A549 (cell line): ENCODE measurements at regions not wholly inside any gene's neighbourhood (a gene's known extent, or its start where the extent isn't known, plus 50 kb on each side); places are given as distances from the start of the nearest gene placed in this dataset.

Experiments
- ATAC-seq, 2 experiments: fragments of 200-7000 bp in 1 of 2; fragments of >200 bp in 1 of 2; cut with Nextera tagmentation in 1 of 2; cut with Tn5 transposase in 1 of 2; 3 replicates each; pipeline versions ENCODE4 v1.8.0 to v1.9.1; 2018 to 2020; ENCODE audit warnings: mild to moderate bottlenecking in 1 of 2, moderate library complexity in 1 of 2
- CTCF ChIA-PET: fragments of 300-600 bp; sonication (Branson Sonifier 250); formaldehyde crosslinking; extraction: SDS; loops from one replicate; lab custom pipeline; 2021; ENCODE audit warnings: antibody characterized with exemption, inconsistent platforms; lab: Yijun Ruan, JAX
- POLR2A ChIA-PET: fragments of 350-600 bp; formaldehyde crosslinking; extraction: SDS; loops from one replicate; lab custom pipeline; 2021; ENCODE audit warnings: antibody characterized with exemption, inconsistent platforms; lab: Yijun Ruan, JAX
- DNase-seq, 2 experiments: peaks; one replicate each; pipeline versions ENCODE4 v3.0.0 to v3.0.0-alpha.2; 2011 to 2016; ENCODE audit warnings: low read depth in 1 of 2, low spot score in 1 of 2
- FAIRE-seq: peaks from 2 replicates; lab custom pipeline; 2011; peaks lifted over from hg19 to GRCh38; lab: Jason Lieb, UNC
- H3K27ac ChIP-seq, 2 experiments: fragments of >200 bp; sonication (Bioruptor Twin); formaldehyde crosslinking; 3 replicates each; pipeline ENCODE4 v1.5.1; 2016 to 2017
- H3K4me1 ChIP-seq: fragments of >200 bp; sonication (Bioruptor Twin); formaldehyde crosslinking; 3 replicates; pipeline ENCODE4 v1.6.1; 2016
- H3K4me2 ChIP-seq: fragments of >200 bp; sonication (Bioruptor Twin); formaldehyde crosslinking; 3 replicates; pipeline ENCODE4 v1.6.1; 2016
- H3K4me3 ChIP-seq: fragments of >200 bp; sonication (Bioruptor Twin); formaldehyde crosslinking; 3 replicates; pipeline ENCODE4 v1.5.1; 2016
- H3K9me3 ChIP-seq: fragments of >200 bp; sonication (Bioruptor Twin); formaldehyde crosslinking; 3 replicates; pipeline ENCODE4 v1.6.1; 2016
- CBX8 ChIP-seq: fragments of 200-600 bp; sonication (generic); IDR thresholded peaks from 2 replicates; pipeline ENCODE4 v1.6.1; 2016
- CEBPB ChIP-seq, 2 experiments: fragments of >200 bp in 1 of 2; sonication (Bioruptor Twin) in 1 of 2; formaldehyde crosslinking in 1 of 2; IDR thresholded peaks; 2 replicates each; pipeline ENCODE4 v1.6.1; 2012 to 2016
- FOSB ChIP-seq: fragments of 250-450 bp; sonication (Bioruptor Pico); IDR thresholded peaks from 2 replicates; pipeline ENCODE4 v1.5.0; 2020; ENCODE audit warnings: mild to moderate bottlenecking, moderate library complexity
- FOSL2 ChIP-seq, 2 experiments: fragments of 450-650 bp in 1 of 2; fragments of >200 bp in 1 of 2; sonication (Bioruptor Twin) in 1 of 2; formaldehyde crosslinking; IDR thresholded peaks; 2 replicates each; pipeline versions ENCODE4 v1.5.0 to v1.6.1; 2016 to 2020; ENCODE audit warnings: mild to moderate bottlenecking in 1 of 2, moderate library complexity in 1 of 2
- FOXS1 ChIP-seq: fragments of 250-450 bp; sonication (Bioruptor Pico); IDR thresholded peaks from 2 replicates; pipeline ENCODE4 v1.5.0; 2020; ENCODE audit warnings: mild to moderate bottlenecking, moderate library complexity
- GATA3 ChIP-seq: IDR thresholded peaks from 2 replicates; pipeline ENCODE4 v1.6.1; 2012; ENCODE audit warnings: borderline replicate concordance
- HOXA7 ChIP-seq: fragments of 250-450 bp; sonication (Bioruptor Pico); IDR thresholded peaks from 2 replicates; pipeline ENCODE4 v1.5.0; 2020; ENCODE audit warnings: mild to moderate bottlenecking, moderate library complexity
- HOXB5 ChIP-seq: fragments of 250-450 bp; sonication (Bioruptor Pico); IDR thresholded peaks from 2 replicates; pipeline ENCODE4 v1.5.0; 2020; ENCODE audit warnings: mild to moderate bottlenecking, moderate library complexity
- JUN ChIP-seq, 2 experiments: fragments of >200 bp; sonication (Bioruptor Twin); formaldehyde crosslinking; IDR thresholded peaks; 2 replicates in 1 of 2; 3 replicates in 1 of 2; pipeline ENCODE4 v1.6.1; 2016 to 2017
- MAZ ChIP-seq: fragments of 150-350 bp; IDR thresholded peaks from 2 replicates; pipeline ENCODE4 v1.6.1; 2014; ENCODE audit warnings: antibody characterized with exemption, low read depth, low read length, borderline replicate concordance
- NPAS2 ChIP-seq: fragments of 250-450 bp; sonication (Bioruptor Pico); IDR thresholded peaks from 2 replicates; pipeline ENCODE4 v1.8.0; 2022; ENCODE audit warnings: mild to moderate bottlenecking, moderate library complexity, borderline replicate concordance
- RAD21 ChIP-seq, 2 experiments: fragments of >200 bp in 1 of 2; sonication (Bioruptor Twin) in 1 of 2; formaldehyde crosslinking in 1 of 2; IDR thresholded peaks in 1 of 2; conservative IDR thresholded peaks in 1 of 2; 2 replicates in 1 of 2; 3 replicates in 1 of 2; pipeline ENCODE4 v1.6.1; 2012 to 2018; ENCODE audit warnings: inconsistent platforms in 1 of 2
- RCOR1 ChIP-seq: fragments of 150-350 bp; IDR thresholded peaks from 2 replicates; pipeline ENCODE4 v1.6.1; 2014; ENCODE audit warnings: antibody characterized with exemption, low read length, low read depth
- TP53 ChIP-seq: fragments of 250-450 bp; sonication (Bioruptor Pico); IDR thresholded peaks from 2 replicates; pipeline ENCODE4 v1.5.0; 2021; ENCODE audit warnings: mild to moderate bottlenecking, moderate library complexity
- ZC3H11A ChIP-seq: fragments of 450-650 bp; IDR thresholded peaks from 2 replicates; pipeline ENCODE4 v1.6.1; 2014; ENCODE audit warnings: antibody characterized with exemption, mild to moderate bottlenecking
- ZFP36 ChIP-seq: fragments of 450-650 bp; IDR thresholded peaks from 2 replicates; pipeline ENCODE4 v1.6.1; 2014; ENCODE audit warnings: borderline replicate concordance; ENCODE audit not compliant: partially characterized antibody
- WGBS: methylation state at CpG from one replicate; pipeline ENCODE4 v1.1.6; 2017; ENCODE audit errors: missing lambda C conversion rate; 5-methylcytosine and 5-hydroxymethylcytosine counted together
- TF ChIP-seq, protein P1 (sequence below): fragments of >200 bp; sonication (Bioruptor Twin); formaldehyde crosslinking; IDR thresholded peaks from 3 replicates; pipeline ENCODE4 v1.5.1; 2016
- TF ChIP-seq, protein P2 (sequence below): fragments of 200-600 bp; sonication (generic); IDR thresholded peaks from 2 replicates; pipeline ENCODE4 v1.6.1; 2016; ENCODE audit warnings: antibody characterized with exemption, mild to moderate bottlenecking, moderate library complexity
- TF ChIP-seq, protein P3 (sequence below): fragments of 250-450 bp; sonication (Bioruptor Pico); IDR thresholded peaks from 2 replicates; pipeline ENCODE4 v1.5.0; 2021; ENCODE audit warnings: mild to moderate bottlenecking, moderate library complexity, borderline replicate concordance

DNA sequence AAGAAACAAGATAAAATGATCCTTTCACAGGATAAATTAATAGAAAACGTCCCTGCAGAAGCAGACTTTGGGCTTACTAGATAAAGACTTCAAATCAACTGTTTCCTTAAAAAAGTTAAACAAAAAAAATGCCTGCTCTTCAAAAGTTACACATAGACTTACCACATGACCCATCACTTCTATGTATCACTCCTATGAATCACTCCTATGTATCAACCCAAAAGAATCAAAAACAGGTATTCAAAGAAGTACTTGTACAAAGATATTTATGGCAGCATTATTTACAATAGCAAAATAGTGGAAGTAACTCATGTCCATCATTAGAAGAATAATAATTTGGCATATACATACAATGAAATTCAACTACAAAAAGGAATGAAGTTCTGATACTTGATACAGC lies 56.3 kb upstream of the PRDM9 start:
- no peak overlapping the region for H3K4me2 ChIP-seq
- no peaks in the 10 kb centered on the region for H3K9me3 ChIP-seq
- CTCF ChIA-PET = no interaction called here
- no peak for DNase-seq
- TF ChIP-seq CEBPB (IDR thresholded peaks at IDR 0.05) (no peak), FOSL2 (IDR thresholded peaks at IDR 0.05) (no peak), FOSL2 (CRISPR knock-in tag; IDR thresholded peaks at IDR 0.05) (no peak), CBX8 (no peak), FOSB (CRISPR knock-in tag) (no peak), MAZ (no peak), NPAS2 (CRISPR knock-in tag) (no peak), HOXB5 (no peak), FOXS1 (no peak), GATA3 (no peak)
- TF ChIP-seq, protein P1, sequence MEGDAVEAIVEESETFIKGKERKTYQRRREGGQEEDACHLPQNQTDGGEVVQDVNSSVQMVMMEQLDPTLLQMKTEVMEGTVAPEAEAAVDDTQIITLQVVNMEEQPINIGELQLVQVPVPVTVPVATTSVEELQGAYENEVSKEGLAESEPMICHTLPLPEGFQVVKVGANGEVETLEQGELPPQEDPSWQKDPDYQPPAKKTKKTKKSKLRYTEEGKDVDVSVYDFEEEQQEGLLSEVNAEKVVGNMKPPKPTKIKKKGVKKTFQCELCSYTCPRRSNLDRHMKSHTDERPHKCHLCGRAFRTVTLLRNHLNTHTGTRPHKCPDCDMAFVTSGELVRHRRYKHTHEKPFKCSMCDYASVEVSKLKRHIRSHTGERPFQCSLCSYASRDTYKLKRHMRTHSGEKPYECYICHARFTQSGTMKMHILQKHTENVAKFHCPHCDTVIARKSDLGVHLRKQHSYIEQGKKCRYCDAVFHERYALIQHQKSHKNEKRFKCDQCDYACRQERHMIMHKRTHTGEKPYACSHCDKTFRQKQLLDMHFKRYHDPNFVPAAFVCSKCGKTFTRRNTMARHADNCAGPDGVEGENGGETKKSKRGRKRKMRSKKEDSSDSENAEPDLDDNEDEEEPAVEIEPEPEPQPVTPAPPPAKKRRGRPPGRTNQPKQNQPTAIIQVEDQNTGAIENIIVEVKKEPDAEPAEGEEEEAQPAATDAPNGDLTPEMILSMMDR = no peak
- TF ChIP-seq, protein P2, sequence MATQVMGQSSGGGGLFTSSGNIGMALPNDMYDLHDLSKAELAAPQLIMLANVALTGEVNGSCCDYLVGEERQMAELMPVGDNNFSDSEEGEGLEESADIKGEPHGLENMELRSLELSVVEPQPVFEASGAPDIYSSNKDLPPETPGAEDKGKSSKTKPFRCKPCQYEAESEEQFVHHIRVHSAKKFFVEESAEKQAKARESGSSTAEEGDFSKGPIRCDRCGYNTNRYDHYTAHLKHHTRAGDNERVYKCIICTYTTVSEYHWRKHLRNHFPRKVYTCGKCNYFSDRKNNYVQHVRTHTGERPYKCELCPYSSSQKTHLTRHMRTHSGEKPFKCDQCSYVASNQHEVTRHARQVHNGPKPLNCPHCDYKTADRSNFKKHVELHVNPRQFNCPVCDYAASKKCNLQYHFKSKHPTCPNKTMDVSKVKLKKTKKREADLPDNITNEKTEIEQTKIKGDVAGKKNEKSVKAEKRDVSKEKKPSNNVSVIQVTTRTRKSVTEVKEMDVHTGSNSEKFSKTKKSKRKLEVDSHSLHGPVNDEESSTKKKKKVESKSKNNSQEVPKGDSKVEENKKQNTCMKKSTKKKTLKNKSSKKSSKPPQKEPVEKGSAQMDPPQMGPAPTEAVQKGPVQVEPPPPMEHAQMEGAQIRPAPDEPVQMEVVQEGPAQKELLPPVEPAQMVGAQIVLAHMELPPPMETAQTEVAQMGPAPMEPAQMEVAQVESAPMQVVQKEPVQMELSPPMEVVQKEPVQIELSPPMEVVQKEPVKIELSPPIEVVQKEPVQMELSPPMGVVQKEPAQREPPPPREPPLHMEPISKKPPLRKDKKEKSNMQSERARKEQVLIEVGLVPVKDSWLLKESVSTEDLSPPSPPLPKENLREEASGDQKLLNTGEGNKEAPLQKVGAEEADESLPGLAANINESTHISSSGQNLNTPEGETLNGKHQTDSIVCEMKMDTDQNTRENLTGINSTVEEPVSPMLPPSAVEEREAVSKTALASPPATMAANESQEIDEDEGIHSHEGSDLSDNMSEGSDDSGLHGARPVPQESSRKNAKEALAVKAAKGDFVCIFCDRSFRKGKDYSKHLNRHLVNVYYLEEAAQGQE = no peak
- TF ChIP-seq, all 56 proteins: peak for 0
- WGBS = 11% methylated on average over 1 of the region's 1 CpG
- Histone ChIP-seq H3K4me1 (no peaks in the 10 kb centered on the region), H3K4me3 (no peak overlapping the region), H3K27ac (no peak overlapping the region)
- FAIRE-seq (no peak), ATAC-seq (no peak)
- POLR2A ChIA-PET = no interaction called here

DNA sequence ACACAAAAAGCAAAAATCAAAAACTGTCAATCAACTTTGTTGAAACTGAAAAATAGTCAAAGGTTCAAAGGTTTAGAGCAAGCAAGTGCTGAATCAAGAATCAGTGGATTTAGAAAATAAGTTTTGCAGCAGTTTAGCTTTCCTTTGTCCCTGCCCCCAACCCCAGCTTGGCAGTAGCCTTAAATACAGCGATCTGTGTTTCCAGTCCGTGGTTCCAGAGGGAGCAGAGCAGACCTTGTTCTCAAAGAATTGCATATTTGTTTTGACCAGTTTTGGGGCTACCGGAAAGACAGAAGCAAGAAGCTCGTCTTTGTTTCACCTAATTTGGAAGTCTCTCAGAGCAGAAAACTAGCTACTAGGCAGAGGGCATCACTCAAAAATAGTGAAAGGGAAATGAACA lies 57.2 kb upstream of the PRDM9 start:
- Histone ChIP-seq H3K9me3 (no peaks in the 10 kb centered on the region), H3K4me1 (no peaks in the 10 kb centered on the region), H3K4me2 (peak overlapping the region; percentile 21; the same call in 2 of the 3 replicates)
- no peak for FAIRE-seq
- ChIA-PET POLR2A (no interaction called here), CTCF (no interaction called here)
- no peak for ATAC-seq
- 27% methylated on average over 4 of the region's 4 CpGs for WGBS
- TF ChIP-seq TP53 (CRISPR knock-in tag) (no peak), RAD21 (conservative IDR thresholded peaks at IDR 0.05 in 1 of 2, IDR thresholded peaks at IDR 0.05 in 1 of 2) (no peak), ZFP36 (no peak), ZC3H11A (no peak), RCOR1 (no peak), JUN (IDR thresholded peaks at IDR 0.05) (no peak), HOXA7 (CRISPR knock-in tag) (no peak)
- TF ChIP-seq, protein P3, sequence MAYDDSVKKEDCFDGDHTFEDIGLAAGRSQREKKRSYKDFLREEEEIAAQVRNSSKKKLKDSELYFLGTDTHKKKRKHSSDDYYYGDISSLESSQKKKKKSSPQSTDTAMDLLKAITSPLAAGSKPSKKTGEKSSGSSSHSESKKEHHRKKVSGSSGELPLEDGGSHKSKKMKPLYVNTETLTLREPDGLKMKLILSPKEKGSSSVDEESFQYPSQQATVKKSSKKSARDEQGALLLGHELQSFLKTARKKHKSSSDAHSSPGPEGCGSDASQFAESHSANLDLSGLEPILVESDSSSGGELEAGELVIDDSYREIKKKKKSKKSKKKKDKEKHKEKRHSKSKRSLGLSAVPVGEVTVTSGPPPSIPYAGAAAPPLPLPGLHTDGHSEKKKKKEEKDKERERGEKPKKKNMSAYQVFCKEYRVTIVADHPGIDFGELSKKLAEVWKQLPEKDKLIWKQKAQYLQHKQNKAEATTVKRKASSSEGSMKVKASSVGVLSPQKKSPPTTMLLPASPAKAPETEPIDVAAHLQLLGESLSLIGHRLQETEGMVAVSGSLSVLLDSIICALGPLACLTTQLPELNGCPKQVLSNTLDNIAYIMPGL (CRISPR knock-in tag) = no peak
- TF ChIP-seq, all 56 proteins: peak for 0
- DNase-seq = no peak
- Histone ChIP-seq H3K4me3 (no peak overlapping the region), H3K27ac (no peak overlapping the region)
